HG03103 (cell line): ENCODE measurements at regions not wholly inside any gene's neighbourhood (a gene's known extent, or its start where the extent isn't known, plus 50 kb on each side); places are given as distances from the start of the nearest gene placed in this dataset.

ENCODE experiments used
- ATAC-seq: cut with Tn5 transposase; IDR thresholded peaks from one replicate; pipeline ENCODE4 v1.9.1; 2021; ENCODE audit warnings: low read depth; ENCODE audit not compliant: unreplicated experiment

DNA sequence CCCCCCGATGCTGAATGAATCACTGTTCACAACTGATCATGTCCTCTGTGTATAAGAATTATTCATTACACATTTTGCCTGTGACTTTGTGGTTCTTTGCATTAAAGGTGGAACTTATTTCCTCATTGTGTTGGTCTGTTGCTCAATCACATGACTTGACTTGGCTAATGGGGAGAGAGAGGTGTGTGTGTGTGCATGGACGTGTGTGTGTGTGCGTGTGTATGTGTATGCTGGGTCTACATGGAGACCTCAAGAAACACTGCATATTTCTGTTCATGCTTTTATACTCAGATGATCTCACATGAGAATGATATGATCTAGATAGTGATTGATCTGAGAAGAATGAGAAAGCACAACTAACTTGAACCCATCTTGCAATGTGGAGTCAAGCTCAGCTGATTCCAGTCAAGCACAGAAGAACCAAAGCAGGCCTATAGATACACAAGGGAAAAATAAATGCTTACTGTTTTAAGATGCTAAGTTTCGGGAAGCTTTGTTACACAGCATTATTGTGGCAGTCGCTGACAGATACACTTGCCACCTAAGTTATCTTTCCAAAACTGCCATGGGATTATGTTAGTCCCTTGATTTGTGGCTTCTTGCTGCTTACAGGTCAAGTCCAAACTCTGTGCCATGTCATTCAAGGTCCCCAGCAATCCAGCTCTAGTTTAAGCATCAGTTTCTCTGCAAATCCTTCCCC, 167.9 kb upstream of the ZFHX3 start:
- no peak for ATAC-seq

DNA sequence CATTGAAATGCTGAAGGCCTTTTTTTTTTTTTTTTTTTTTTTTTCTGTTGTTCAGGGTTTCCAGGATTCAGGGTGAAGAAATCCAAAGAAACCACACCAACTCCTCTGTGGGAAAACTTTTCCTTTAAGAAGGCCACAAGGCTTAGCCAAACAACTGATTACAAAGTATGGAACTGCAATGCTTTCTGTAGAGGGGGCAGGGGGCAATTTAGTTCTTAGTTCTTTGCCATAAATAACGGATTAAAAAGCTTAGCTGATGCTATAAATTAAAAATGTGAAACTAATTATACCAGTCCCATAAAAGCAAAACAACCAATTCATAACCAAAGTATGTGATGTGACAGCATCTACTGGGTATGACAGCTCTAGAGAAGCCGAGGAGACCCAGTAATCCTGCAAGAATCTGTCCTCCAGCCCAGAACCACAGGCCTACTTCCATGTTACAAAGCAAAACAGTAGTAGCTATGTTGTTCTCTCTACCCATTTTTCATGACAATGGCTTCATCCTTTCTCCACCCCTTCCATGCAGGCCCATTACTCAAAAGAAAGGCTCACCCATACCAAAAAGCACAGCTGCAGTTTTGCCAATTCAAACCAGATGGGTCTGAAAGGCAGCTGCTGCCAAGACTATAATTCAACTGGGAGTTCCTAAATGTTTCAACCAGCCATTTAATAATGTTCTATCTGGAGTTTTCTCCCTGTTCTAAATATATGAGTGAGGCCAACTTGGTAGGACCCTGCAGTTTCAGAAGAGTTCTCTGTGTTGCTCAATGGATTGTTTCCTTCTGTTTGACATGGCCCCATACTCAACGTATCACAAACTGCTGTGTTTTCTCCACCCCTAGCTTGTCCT, 167.1 kb upstream of the ZFHX3 start:
- no peak for ATAC-seq

DNA sequence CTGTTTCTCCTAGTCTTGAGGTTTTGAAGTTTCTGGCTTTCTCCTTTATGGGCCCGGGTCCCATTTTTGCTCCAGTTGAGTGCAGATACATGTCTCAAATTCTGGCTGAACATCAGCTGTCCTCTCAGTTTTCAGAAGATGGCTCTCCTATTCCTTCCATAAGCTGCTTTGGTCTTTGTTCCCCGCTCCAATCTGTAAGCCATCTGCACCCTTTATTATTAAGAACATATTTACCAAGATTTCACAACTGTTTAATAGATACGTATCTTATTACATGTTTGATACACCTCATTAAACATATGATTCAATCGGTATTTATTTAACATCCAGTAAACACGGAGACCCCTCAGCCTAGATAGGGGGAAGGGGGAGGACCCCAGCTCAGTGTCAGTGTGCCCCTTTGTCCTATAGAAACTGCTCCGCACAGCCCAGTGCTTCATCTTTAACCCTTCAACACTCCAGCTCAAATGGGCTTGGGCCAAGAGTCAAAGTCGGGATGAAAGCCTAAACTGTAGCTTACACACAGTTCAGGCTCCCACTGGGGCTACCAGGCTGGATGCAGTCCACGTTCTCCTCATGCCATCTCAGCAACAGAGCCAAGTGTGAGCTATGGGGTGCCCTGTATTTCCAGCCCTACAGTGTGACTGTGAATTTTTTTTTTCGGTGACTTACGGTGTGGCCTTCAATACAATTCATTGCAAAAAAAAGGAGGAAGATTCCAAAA, 166.0 kb upstream of the ZFHX3 start:
- no peak for ATAC-seq

DNA sequence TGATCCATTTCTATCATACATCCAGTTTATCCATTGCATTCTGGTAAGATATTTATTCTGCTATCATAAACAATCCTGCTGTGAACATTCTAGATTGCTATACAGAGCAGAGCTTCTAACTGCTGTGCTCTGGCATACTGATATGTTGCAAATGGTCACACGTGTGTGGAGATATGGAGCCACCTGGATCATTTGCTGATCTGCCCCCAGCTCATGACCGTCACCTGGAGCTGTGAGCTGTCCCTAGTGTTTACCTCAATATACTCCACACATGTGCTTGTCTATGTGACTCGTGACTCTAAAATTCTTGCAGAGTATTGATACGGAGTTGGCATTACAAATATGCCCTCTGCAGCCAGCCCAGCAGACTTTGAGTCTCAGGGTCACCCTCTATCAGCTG, 164.5 kb upstream of the ZFHX3 start:
- ATAC-seq: no peak

GRCh38 chr16:73210686-73211085, 162.8 kb upstream of the ZFHX3 start:
- no peak for ATAC-seq

DNA sequence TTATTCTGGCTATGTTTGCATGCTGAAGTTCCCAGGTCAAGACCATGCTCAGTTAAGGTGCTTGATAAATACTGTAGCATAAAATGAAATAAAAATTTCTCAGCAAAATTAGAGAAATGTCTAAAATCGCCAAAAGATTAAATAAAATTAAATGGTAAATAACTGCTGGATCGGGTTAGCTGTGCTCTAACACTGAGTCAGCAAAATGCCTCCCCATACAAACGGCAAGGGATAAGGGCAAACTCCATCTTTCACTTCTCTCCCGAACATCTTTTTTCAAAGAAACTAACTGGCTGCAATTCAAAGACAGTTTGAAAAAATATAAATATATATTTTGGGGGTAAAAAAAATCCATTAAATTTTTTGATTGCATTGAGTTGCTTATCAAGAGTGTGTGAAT, 162.2 kb upstream of the ZFHX3 start:
- no peak for ATAC-seq

DNA sequence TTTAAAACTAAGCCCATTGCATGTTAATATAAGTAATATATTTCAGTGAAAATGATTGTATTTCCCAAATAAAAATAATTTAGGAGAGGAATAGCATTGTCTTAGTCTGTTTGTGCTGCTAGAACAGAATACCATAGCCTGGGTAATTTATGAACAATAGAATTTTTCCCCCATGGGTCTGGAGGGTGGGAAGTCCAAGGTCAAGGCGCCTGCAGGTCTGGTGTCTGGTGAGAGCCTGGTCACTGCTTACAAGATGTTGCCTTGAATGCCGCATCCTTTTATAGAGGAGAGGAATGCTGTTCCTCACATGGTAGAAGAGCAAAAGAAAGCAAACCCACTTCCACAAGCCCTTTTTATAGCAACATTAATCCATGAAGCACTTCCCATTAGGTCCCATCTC, 161.3 kb upstream of the ZFHX3 start:
- ATAC-seq: no peak

DNA sequence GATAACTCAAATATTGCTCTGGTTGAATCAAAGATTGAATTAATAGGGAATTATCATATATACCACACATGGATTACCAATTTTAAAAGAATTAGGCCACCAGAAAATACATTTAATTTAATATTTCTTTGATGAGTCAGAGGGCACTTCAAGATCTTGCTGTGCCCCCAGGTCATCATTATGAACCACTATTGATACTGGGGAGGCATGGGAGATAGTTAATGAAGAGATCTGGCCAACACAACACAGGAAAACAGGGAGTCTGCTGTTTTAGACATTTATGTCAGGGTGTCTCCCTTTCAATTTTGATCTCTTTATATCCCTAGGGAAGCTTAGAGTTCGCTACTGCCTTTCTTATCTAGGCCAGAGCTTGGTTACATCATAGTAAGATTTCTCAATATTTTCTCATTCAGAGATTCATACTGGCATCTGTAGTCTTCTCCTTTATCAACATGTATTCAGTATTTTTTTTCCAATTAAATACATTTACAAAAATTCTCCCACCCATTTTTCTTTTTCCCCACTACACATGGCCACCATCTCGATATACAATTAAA, 158.3 kb upstream of the ZFHX3 start:
- ATAC-seq: no peak

GRCh38 chr16:73205153-73205886, 157.4 kb upstream of the ZFHX3 start:
- ATAC-seq: no peak

DNA sequence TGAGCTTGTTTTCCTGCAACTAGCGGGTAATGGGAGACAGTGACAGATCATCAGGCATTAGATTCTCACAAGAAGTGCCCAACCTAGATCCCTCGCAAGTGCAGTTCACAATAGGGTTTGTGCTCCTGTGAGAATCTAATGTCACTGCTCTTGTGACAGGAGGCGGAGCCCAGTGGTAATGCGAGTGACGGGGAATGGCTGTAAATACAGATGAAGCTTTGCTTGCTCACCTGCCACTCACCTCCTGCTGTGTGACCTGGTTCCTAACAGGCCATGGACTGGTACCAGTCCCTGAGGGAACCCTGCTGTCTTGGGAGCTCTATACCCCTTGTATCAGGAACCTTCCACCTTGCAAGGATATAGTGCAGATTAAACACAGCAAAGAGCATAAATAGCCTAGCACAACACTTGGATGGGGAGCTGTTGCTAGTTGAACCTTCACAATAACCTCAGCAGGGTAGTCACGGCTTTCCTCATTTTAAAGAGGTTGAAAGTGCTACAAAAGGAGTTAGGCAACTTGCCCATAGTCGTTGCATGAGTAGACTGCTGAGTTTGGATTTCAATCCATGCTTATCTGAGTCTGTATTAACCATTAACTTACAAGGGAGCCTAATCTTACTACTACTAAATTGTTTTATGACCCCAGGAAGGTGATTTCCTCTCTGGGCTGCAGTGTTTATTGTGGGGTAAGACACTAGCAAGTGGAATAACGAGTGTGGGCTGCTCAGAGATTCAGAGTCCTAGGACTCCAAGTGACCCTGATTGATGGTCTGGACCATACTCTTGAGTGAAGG, 156.6 kb upstream of the ZFHX3 start:
- no peak for ATAC-seq

GRCh38 chr16:73202161-73202729, 154.3 kb upstream of the ZFHX3 start:
- ATAC-seq: no peak

DNA sequence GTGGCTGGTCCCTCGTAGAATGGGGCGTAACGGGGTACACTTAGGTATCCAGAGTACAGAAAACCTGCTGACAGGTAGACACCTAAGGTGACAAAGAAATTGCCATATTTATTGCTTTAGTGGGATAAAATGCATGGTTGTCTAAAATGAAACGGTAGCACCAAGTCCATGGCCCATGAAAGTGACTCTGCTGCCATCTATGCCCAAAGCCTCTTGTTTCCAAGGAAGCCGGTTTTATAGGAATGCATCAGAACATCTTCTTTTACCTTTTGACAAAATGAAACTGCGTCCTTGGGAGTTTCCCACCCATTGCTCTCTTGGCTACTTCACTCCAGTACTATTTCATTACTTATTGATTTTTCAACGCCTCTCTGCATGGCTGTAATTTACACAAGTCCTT, 151.3 kb upstream of the ZFHX3 start:
- no peak for ATAC-seq

GRCh38 chr16:73198481-73198880, 150.6 kb upstream of the ZFHX3 start:
- ATAC-seq: no peak

GRCh38 chr16:73197598-73197997, 149.7 kb upstream of the ZFHX3 start:
- no peak for ATAC-seq

DNA sequence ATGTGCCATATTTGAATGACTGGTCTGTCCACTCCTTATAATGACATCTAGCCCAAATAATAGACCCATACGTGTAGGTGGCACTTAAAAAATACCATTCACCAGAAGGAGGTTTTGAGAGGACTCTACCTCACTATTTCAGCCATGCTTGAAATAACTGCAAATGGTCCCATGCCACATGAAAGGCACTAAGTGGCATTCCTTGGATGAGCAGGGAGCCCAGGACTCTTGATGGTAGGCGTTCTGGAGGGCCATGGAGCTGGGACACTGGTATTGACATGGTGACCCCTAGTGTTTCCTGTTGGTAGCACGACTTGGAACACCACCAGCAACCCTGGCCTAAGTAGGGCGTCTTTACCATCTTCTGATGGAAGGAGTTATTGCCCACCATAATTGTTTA, 148.7 kb upstream of the ZFHX3 start:
- peak; percentile 73 for ATAC-seq

DNA sequence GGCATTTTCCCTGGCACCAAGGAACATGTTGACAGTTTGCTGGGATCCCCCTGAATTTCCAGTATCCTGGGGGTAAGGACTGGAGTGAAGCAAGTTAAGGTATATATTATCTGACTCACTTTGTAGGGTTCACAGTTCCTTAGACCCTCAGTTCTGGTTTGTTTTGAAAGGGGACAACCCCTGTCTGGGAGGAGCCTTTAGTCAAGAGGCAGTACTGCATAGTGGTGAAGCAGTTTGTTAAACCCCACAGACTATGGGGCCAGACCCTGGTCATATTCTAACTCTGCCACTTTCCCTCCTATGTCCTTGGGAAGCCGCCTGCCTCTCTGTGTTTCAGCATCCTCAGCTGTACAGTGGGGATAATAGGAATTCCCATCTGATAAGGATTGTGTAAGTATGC, 145.5 kb upstream of the ZFHX3 start:
- ATAC-seq: no peak

- no peak for ATAC-seq
Observed at GRCh38 chr16:73192232-73192894, 144.4 kb upstream of the ZFHX3 start.

DNA sequence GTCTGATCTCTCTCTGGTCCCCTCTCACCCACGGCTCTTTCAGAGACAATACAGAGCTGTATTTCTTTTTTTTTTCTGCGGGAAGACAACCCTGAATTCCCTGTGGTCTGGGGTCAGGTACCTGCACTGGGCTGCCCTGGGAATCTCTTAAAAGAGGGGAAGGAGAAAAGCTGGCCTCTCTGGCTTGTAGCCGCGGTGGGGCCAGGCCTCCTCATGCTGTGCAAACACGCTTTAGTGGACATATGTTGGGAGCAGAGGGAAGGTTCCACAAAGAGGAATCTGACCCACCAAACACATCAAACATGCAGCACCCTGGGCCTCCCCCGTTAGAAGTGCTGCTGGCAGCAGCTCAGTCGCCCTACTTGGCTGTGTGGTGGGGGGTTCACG, 143.7 kb upstream of the ZFHX3 start:
- no peak for ATAC-seq
